SW 1271 (cell line): ENCODE measurements at regions not wholly inside any gene's neighbourhood (a gene's known extent, or its start where the extent isn't known, plus 50 kb on each side); places are given as distances from the start of the nearest gene placed in this dataset.

Source experiments
- DNase-seq, 2 experiments: peaks; one replicate each; lab custom pipeline; 2025; lab: John Stamatoyannopoulos, UW

- DNase-seq: no peak
Measured at GRCh38 chr5:68407311-68408239, 192.0 kb downstream of the PIK3R1 start.

- no peak for DNase-seq
Measured at GRCh38 chr5:68408345-68408871, 192.9 kb downstream of the PIK3R1 start.

- DNase-seq: no peak
Measured at GRCh38 chr5:68409259-68409658, 193.7 kb downstream of the PIK3R1 start.

GRCh38 chr5:68411161-68411560, 195.6 kb downstream of the PIK3R1 start:
- no peak for DNase-seq

GRCh38 chr5:68415177-68416085, 199.9 kb downstream of the PIK3R1 start:
- no peak for DNase-seq

GRCh38 chr5:68416714-68417113, 201.2 kb downstream of the PIK3R1 start:
- no peak for DNase-seq

GRCh38 chr5:68418201-68418600, 202.6 kb downstream of the PIK3R1 start:
- DNase-seq: no peak

- DNase-seq: no peak
Measured at GRCh38 chr5:68418680-68419079, 203.1 kb downstream of the PIK3R1 start.

GRCh38 chr5:68419081-68419636, 203.6 kb downstream of the PIK3R1 start:
- no peak for DNase-seq

GRCh38 chr5:68419637-68420452, 204.3 kb downstream of the PIK3R1 start:
- DNase-seq: no peak

- no peak for DNase-seq
Measured at GRCh38 chr5:68420476-68421344, 205.2 kb downstream of the PIK3R1 start.

- no peak for DNase-seq
Measured at GRCh38 chr5:68421485-68422220, 206.1 kb downstream of the PIK3R1 start.

GRCh38 chr5:68423154-68423811, 207.7 kb downstream of the PIK3R1 start:
- DNase-seq: no peak

- DNase-seq: no peak
Measured at GRCh38 chr5:68424799-68425537, 209.4 kb downstream of the PIK3R1 start.

GRCh38 chr5:68426586-68426985, 211.0 kb downstream of the PIK3R1 start:
- no peak for DNase-seq

GRCh38 chr5:68428231-68428811, 212.8 kb downstream of the PIK3R1 start:
- DNase-seq: no peak

- no peak for DNase-seq
Measured at GRCh38 chr5:68429510-68429909, 214.0 kb downstream of the PIK3R1 start.

- DNase-seq: no peak
Measured at GRCh38 chr5:68430279-68430678, 214.7 kb downstream of the PIK3R1 start.
